GM23248 (cell line): ENCODE measurements at regions not wholly inside any gene's neighbourhood (a gene's known extent, or its start where the extent isn't known, plus 50 kb on each side); places are given as distances from the start of the nearest gene placed in this dataset.

Experiments
- DNase-seq: peaks from one replicate; pipeline ENCODE4 v3.0.0-alpha.2; 2015
- H2AFZ ChIP-seq: fragments of 200-600 bp; sonication (generic); 2 replicates; pipeline ENCODE4 v1.6.1; 2016; ENCODE audit warnings: antibody characterized with exemption
- H3F3A ChIP-seq: fragments of 200-600 bp; sonication (generic); 2 replicates; pipeline ENCODE4 v1.6.1; 2016; ENCODE audit warnings: mild to moderate bottlenecking, antibody characterized with exemption, mixed run types; ENCODE audit not compliant: insufficient read depth
- H3K27ac ChIP-seq: fragments of 200-600 bp; sonication (generic); 2 replicates; pipeline ENCODE4 v1.5.1; 2016; ENCODE audit warnings: mild to moderate bottlenecking
- H3K27me3 ChIP-seq: fragments of 200-600 bp; sonication (generic); replicated peaks from 2 replicates; pipeline ENCODE4 v1.6.1; 2016; ENCODE audit warnings: mild to moderate bottlenecking; ENCODE audit not compliant: insufficient read depth
- H3K36me3 ChIP-seq: fragments of 200-600 bp; sonication (generic); 2 replicates; pipeline ENCODE4 v1.6.1; 2016; ENCODE audit warnings: low read depth, mild to moderate bottlenecking
- H3K4me1 ChIP-seq: fragments of 200-600 bp; sonication (generic); 2 replicates; pipeline ENCODE4 v1.6.1; 2016; ENCODE audit warnings: mild to moderate bottlenecking; ENCODE audit not compliant: insufficient read depth
- H3K4me2 ChIP-seq: fragments of 200-600 bp; sonication (generic); one replicate; pipeline ENCODE4 v1.6.1; 2016; ENCODE audit warnings: mild to moderate bottlenecking; ENCODE audit not compliant: unreplicated experiment
- H3K4me3 ChIP-seq: fragments of 200-600 bp; sonication (generic); 2 replicates; pipeline ENCODE4 v1.5.1; 2016; ENCODE audit warnings: mild to moderate bottlenecking
- H3K79me2 ChIP-seq: fragments of 200-600 bp; sonication (generic); 2 replicates; pipeline ENCODE4 v1.6.1; 2016; ENCODE audit warnings: mild to moderate bottlenecking; ENCODE audit not compliant: insufficient read depth
- H3K9ac ChIP-seq: fragments of 200-600 bp; sonication (generic); 2 replicates; pipeline ENCODE4 v1.6.1; 2016; ENCODE audit warnings: mild to moderate bottlenecking
- H3K9me2 ChIP-seq: fragments of 200-600 bp; sonication (generic); 2 replicates; pipeline ENCODE4 v1.6.1; 2016; ENCODE audit warnings: mixed run types, mild to moderate bottlenecking, moderate library complexity; ENCODE audit not compliant: insufficient read depth
- H3K9me3 ChIP-seq: fragments of 200-600 bp; sonication (generic); one replicate; pipeline ENCODE4 v1.6.1; 2017; ENCODE audit warnings: low read depth
- H4K20me1 ChIP-seq: fragments of 200-600 bp; sonication (generic); 2 replicates; pipeline ENCODE4 v1.6.0; 2016; ENCODE audit not compliant: insufficient read depth
- EZH2 ChIP-seq: fragments of 200-600 bp; sonication (generic); IDR thresholded peaks from 2 replicates; pipeline ENCODE4 v1.6.1; 2018; ENCODE audit warnings: antibody characterized with exemption, mild to moderate bottlenecking; ENCODE audit not compliant: insufficient read depth, poor library complexity, severe bottlenecking
- EZH2phosphoT487 ChIP-seq: fragments of 200-600 bp; sonication (generic); IDR thresholded peaks from 2 replicates; pipeline ENCODE4 v1.6.1; 2018; ENCODE audit warnings: antibody characterized with exemption, moderate library complexity, mild to moderate bottlenecking, low read depth; ENCODE audit not compliant: insufficient read depth
- WGBS, 2 experiments: methylation state at CpG; one replicate each; pipeline ENCODE4 v1.1.6; 2015 to 2017; ENCODE audit warnings: low lambda C conversion rate in 2 of 2, low coverage in 1 of 2; ENCODE audit errors: missing lambda C conversion rate in 2 of 2; 5-methylcytosine and 5-hydroxymethylcytosine counted together
- in situ Hi-C: fragments of 300-500 bp; cut with MboI; formaldehyde crosslinking; loops from 2 replicates; pipeline ENCODE4 v1.15.0; 2020

DNA sequence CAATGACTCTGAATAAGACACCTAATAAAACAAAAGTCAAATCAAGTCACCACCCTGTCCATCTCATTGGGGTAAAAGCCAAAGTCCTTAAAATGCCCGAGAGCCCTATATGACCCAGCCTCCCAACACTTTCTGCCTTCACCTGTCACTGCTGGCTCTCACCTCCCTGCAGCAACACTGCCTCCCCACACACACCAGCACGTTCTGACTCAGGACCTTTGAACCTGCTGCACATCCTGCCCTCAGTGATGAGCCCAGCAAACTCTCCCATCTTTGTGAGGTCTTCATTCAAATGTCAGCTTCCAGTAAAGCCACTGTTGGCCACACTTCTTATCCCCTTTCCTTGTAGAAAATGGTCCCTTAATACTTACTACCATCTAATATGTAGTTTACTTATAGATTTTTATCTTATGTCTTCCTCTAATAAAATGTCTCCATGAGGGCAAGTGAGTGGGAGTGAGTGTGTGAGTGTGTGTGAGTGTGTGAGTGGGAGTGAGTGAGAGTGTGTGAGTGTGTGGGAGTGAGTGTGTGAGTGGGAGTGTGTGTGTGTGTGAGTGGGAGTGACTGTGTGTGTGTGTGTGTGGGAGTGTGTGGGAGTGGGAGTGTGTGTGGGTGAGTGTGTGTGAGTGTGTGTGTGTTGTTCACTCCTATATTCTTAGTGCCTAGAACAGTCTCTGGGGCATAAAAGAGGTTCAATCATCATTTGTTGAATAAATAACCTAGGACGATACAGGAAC is 504.7 kb downstream of the EIPR1 start:
- Histone ChIP-seq H3K36me3 (no peaks in the 10 kb centered on the region), H2AFZ (no peak overlapping the region), H4K20me1 (no peaks in the 10 kb centered on the region), H3K4me2 (no peak overlapping the region), H3K9ac (no peak overlapping the region), H3K27ac (no peak overlapping the region), H3K4me3 (no peak overlapping the region), H3K9me2 (no peaks in the 10 kb centered on the region), H3K9me3 (no peaks in the 10 kb centered on the region), H3K4me1 (no peaks in the 10 kb centered on the region), H3F3A (no peaks in the 10 kb centered on the region), H3K27me3 (no peaks in the 10 kb centered on the region), H3K79me2 (no peaks in the 10 kb centered on the region)
- no peak for DNase-seq
- in situ Hi-C loops: no loop called here
- WGBS, 2 experiments: 18 to 33% methylated on average over 2 to 3 of the region's 3 CpGs
- TF ChIP-seq EZH2: no peak
- no peak for TF ChIP-seq EZH2phosphoT487

DNA sequence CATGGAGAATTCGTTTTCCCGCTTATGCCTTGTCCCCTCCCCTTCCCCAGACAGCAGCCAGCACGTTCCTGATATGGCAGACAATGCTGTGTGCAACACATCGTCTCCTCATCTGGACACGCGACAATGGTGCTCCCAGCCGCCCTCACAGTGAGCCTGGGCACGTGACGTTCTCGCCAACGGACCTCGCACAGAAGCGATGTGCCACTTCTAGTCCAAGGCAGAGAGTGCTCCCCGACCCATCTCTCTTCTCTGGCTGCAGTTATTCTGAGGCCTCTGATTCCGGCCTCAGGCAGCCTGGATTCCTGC is 505.4 kb downstream of the EIPR1 start:
- Histone ChIP-seq H3F3A (no peaks in the 10 kb centered on the region), H3K27me3 (no peaks in the 10 kb centered on the region), H4K20me1 (no peaks in the 10 kb centered on the region), H3K4me2 (no peak overlapping the region), H3K9me2 (no peaks in the 10 kb centered on the region), H3K9me3 (no peaks in the 10 kb centered on the region), H3K9ac (no peak overlapping the region), H3K27ac (no peak overlapping the region), H3K4me3 (no peak overlapping the region), H2AFZ (no peak overlapping the region), H3K79me2 (no peaks in the 10 kb centered on the region), H3K36me3 (no peaks in the 10 kb centered on the region), H3K4me1 (no peaks in the 10 kb centered on the region)
- 48 to 51% methylated on average over 15 of the region's 15 CpGs for WGBS, 2 experiments
- in situ Hi-C loops: no loop called here
- TF ChIP-seq EZH2: no peak
- TF ChIP-seq EZH2phosphoT487: no peak
- DNase-seq: no peak

DNA sequence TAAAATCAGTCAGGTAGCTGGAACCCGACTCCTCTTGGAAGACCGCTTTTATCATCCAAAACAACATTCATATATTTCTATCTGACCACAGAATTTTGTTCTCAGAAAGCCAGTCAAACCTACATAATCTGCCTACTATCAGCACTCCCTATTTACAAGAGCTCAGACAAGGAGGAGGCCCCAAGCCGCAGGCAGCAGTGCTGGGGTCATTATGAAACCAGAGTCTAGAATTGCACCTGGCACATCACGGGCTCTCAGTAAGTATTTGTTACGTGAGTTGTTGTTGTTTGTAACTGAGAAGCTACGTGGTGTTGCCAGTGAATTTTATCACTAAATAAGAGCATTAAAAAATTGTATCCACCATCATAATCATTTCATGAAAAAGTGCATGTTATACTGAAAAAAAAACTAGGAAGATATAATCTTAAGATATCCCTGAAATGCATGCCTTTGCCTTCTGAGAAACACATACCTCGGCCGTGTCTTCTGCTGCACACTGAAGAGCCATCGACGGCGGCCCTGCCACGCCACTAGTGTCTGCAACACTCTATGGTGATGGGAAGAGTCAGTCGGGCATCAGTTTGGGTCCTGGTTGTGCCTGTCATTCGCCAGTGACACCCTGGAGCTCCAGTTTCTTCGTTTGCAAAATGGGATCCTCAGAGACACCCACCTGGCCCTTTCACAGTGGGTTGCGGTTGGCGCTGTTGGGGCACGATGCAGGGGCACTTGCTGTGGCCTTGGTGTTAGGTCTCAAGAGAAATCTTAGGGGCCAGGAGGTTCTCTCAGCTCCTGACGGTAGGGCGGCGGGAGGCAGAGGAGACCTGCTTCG is 505.9 kb downstream of the EIPR1 start:
- Histone ChIP-seq H3K27ac (no peak overlapping the region), H3K9me3 (no peaks in the 10 kb centered on the region), H3F3A (no peaks in the 10 kb centered on the region), H3K9me2 (no peaks in the 10 kb centered on the region), H2AFZ (no peak overlapping the region), H3K4me2 (no peak overlapping the region), H3K27me3 (no peaks in the 10 kb centered on the region), H4K20me1 (no peaks in the 10 kb centered on the region), H3K4me3 (no peak overlapping the region), H3K36me3 (no peaks in the 10 kb centered on the region), H3K4me1 (no peaks in the 10 kb centered on the region), H3K79me2 (no peaks in the 10 kb centered on the region), H3K9ac (no peak overlapping the region)
- DNase-seq: no peak
- no peak for TF ChIP-seq EZH2phosphoT487
- TF ChIP-seq EZH2: no peak
- 47 to 51% methylated on average over 22 of the region's 22 CpGs for WGBS, 2 experiments
- in situ Hi-C loops: no loop called here

DNA sequence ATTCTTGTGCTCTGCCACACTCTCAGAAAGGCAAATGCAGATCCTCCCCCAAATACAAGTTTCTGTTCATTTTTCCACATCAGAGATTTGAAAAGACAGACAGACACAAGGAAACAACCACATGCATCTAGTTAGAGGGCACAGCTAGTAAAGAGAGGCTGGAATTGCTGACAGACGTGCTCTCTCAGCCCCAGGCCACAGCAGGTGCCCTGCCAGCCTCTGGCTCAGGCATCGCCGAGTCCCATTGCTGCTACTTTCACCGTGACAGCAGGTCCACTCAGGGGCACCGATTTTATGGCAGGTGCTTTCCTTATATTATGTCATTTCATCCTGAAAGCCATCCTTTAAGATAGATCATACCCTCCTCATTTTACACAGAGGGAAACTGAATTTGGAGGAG is 507.5 kb downstream of the EIPR1 start:
- H2AFZ ChIP-seq: no peak overlapping the region
- H3K4me2 ChIP-seq: no peak overlapping the region
- H4K20me1 ChIP-seq: no peaks in the 10 kb centered on the region
- H3K79me2 ChIP-seq: no peaks in the 10 kb centered on the region
- WGBS, 2 experiments: 13 to 20% methylated on average over 5 of the region's 5 CpGs
- no peak for DNase-seq
- no peak overlapping the region for H3K4me3 ChIP-seq
- no peaks in the 10 kb centered on the region for H3K9me3 ChIP-seq
- H3K27me3 ChIP-seq: no peaks in the 10 kb centered on the region
- no peaks in the 10 kb centered on the region for H3F3A ChIP-seq
- no peaks in the 10 kb centered on the region for H3K4me1 ChIP-seq
- in situ Hi-C loops: no loop called here
- TF ChIP-seq EZH2 (no peak), EZH2phosphoT487 (no peak)
- no peak overlapping the region for H3K9ac ChIP-seq
- H3K9me2 ChIP-seq: no peaks in the 10 kb centered on the region
- no peaks in the 10 kb centered on the region for H3K36me3 ChIP-seq
- no peak overlapping the region for H3K27ac ChIP-seq
